ENCODE measurements at regions not wholly inside any gene's neighbourhood (a gene's known extent, or its start where the extent isn't known, plus 50 kb on each side); places are given as distances from the start of the nearest gene placed in this dataset.

DNA sequence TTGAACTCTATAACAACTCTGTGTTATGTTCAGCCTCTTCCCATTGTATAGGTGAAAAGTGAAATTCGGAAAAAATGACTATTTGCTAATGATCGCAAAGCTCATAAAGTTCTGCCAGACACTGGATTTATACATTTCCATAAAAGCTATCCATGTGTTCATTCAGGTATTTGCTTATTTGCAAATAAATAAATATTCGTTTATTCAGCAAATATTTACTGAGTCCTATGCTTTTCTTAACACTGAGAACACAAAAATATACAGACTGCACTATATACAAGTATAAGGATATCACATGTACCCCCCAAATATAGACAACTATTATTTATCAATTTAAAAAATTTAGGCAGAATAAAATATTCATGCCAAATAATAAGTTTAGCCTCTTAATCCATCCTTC, 63.2 kb upstream of the ATP8B1 start:
- H3K14ac ChIP-seq (ENCODE audit: insufficient read length), result no peak overlapping the region
- no peaks in the 10 kb centered on the region; a peak in 1 of 4 replicates for H3K9me3 ChIP-seq (ENCODE audit: insufficient read depth in 2 of 2, low read depth in 1 of 2, low read length in 1 of 2)
- CTCF ChIA-PET (ENCODE audit: partially characterized antibody), result interaction anchor here (0.6 to 1.5 kb wide), 2 partner anchors 45 to 238 kb away, joined by 3 read pairs; no protein-coding TSS in a partner anchor
- H4K5ac ChIP-seq (ENCODE audit: insufficient read length, low read depth, low read length), result no peak overlapping the region
- no peak overlapping the region for H3K4me3 ChIP-seq (ENCODE audit: extremely low read depth in 1 of 4, insufficient read depth in 2 of 4, low read depth in 3 of 4, low read length in 4 of 4)
- H3K4ac ChIP-seq (replicated peaks; ENCODE audit: insufficient read length, low read depth, low read length), result no peak overlapping the region
- no peak overlapping the region for H3K18ac ChIP-seq (ENCODE audit: extremely low read depth, low read length)
- H3K9ac ChIP-seq (replicated peaks in 1 of 4; ENCODE audit: extremely low read depth in 1 of 4, low read depth in 3 of 4, low read length in 3 of 4), result no peak overlapping the region
- DNase-seq (ENCODE audit: low read depth in 1 of 2, low spot score in 2 of 2) (no peak), FAIRE-seq (no peak)
- no peak overlapping the region for H2BK20ac ChIP-seq (ENCODE audit: low read length)
- no peak for TF ChIP-seq POLR2AphosphoS5 (IDR thresholded peaks at IDR 0.05; ENCODE audit: low read depth, low read length)
- no peak for TF ChIP-seq CHD2 (IDR thresholded peaks at IDR 0.05; ENCODE audit: low read length)
- TF ChIP-seq CREB1 (IDR thresholded peaks at IDR 0.05), result no peak
- TF ChIP-seq YY1 (IDR thresholded peaks at IDR 0.05; ENCODE audit: low read depth, low read length), result no peak
- TF ChIP-seq, protein P1, sequence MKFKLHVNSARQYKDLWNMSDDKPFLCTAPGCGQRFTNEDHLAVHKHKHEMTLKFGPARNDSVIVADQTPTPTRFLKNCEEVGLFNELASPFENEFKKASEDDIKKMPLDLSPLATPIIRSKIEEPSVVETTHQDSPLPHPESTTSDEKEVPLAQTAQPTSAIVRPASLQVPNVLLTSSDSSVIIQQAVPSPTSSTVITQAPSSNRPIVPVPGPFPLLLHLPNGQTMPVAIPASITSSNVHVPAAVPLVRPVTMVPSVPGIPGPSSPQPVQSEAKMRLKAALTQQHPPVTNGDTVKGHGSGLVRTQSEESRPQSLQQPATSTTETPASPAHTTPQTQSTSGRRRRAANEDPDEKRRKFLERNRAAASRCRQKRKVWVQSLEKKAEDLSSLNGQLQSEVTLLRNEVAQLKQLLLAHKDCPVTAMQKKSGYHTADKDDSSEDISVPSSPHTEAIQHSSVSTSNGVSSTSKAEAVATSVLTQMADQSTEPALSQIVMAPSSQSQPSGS (IDR thresholded peaks at IDR 0.05; ENCODE audit: low read length), result no peak
- TF ChIP-seq E2F6 (IDR thresholded peaks at IDR 0.05), result no peak
- TF ChIP-seq GABPA (IDR thresholded peaks at IDR 0.05; ENCODE audit: borderline replicate concordance, insufficient read depth, low read length), result no peak
- no peak for TF ChIP-seq RBBP5 (IDR thresholded peaks at IDR 0.05; ENCODE audit: borderline replicate concordance, low read depth, low read length)
- H2BK5ac ChIP-seq (ENCODE audit: low read depth, low read length), result no peak overlapping the region
- no peak overlapping the region for H2AK5ac ChIP-seq (ENCODE audit: low read depth, low read length)
- no peaks in the 10 kb centered on the region for H3K79me1 ChIP-seq (ENCODE audit: low read depth, low read length)
- H4K20me1 ChIP-seq (replicated peaks in 1 of 2; ENCODE audit: control insufficient read depth in 1 of 2, insufficient read depth in 2 of 2, low read length in 2 of 2), result no peaks in the 10 kb centered on the region
- H3K27ac ChIP-seq (ENCODE audit: low read depth, low read length), result no peak overlapping the region
- no peaks in the 10 kb centered on the region for H3K4me1 ChIP-seq (replicated peaks in 1 of 4; ENCODE audit: control insufficient read depth in 3 of 4, insufficient read depth in 4 of 4, low read length in 3 of 4)
- H2BK15ac ChIP-seq (ENCODE audit: low read length), result no peak overlapping the region
- POLR2A ChIA-PET (ENCODE audit: partially characterized antibody), result interaction anchor here (0.6 kb wide), 1 partner anchor 55 kb away, joined by 3 read pairs; no protein-coding TSS in a partner anchor
- 64% methylated on average over 3 of the region's 3 CpGs; no CpG with 5 or more reads in 1 of the 2 experiments for WGBS, 2 experiments (ENCODE audit: extremely low coverage in 1 of 2, insufficient coverage in 1 of 2, insufficient read length in 1 of 2, insufficient replicate concordance in 2 of 2, low coverage in 1 of 2, low lambda C conversion rate in 2 of 2, missing lambda C conversion rate in 1 of 2)
- no peak overlapping the region for H3K4me2 ChIP-seq (ENCODE audit: insufficient read depth in 1 of 2, low read depth in 2 of 2, low read length in 2 of 2)
- H2BK120ac ChIP-seq (replicated peaks; ENCODE audit: low read depth, low read length), result no peak overlapping the region
- H3K23ac ChIP-seq (ENCODE audit: insufficient read length), result no peak overlapping the region
- H4K91ac ChIP-seq (replicated peaks; ENCODE audit: insufficient read length, low read length), result no peak overlapping the region
- no peak overlapping the region for H4K8ac ChIP-seq (ENCODE audit: extremely low read depth, insufficient read depth, low read length)
- no peaks in the 10 kb centered on the region for H3K79me2 ChIP-seq (ENCODE audit: control insufficient read depth in 1 of 2, insufficient read depth in 2 of 2, low read length in 2 of 2)
- no peaks in the 10 kb centered on the region for H3K23me2 ChIP-seq (ENCODE audit: low read depth, low read length)
- no peak overlapping the region for H3K56ac ChIP-seq (replicated peaks; ENCODE audit: insufficient read length, low read depth, low read length)
- H2BK12ac ChIP-seq (ENCODE audit: low read depth, low read length), result no peak overlapping the region
- H3K36me3 ChIP-seq (ENCODE audit: control insufficient read depth in 2 of 4, insufficient read depth in 4 of 4, low read length in 3 of 4), result no peaks in the 10 kb centered on the region
- no peak overlapping the region for H2AFZ ChIP-seq (ENCODE audit: low read length)
- H3K27me3 ChIP-seq (replicated peaks in 1 of 4; ENCODE audit: control insufficient read depth in 3 of 4, extremely low read depth in 1 of 4, insufficient read depth in 3 of 4, low read length in 3 of 4), result no peaks in the 10 kb centered on the region
